ENCODE measurements at regions not wholly inside any gene's neighbourhood (a gene's known extent, or its start where the extent isn't known, plus 50 kb on each side); places are given as distances from the start of the nearest gene placed in this dataset.
A peak's percentile ranks its signal among the peaks of the same experiment; 100 is the strongest.

GRCh38 chr20:17859002-17859615, 109.5 kb downstream of the SNX5 start:
- Mint-ChIP-seq H3K4me1 (ENCODE audit: low read depth in 2 of 2) (peaks cover 35 to 42% of the 10 kb centered on the region in 2 donors), H3K36me3 (no peaks in the 10 kb centered on the region), H3K4me3 (no peak overlapping the region), H3K27ac (no peak overlapping the region), H3K9me3 (no peaks in the 10 kb centered on the region), H3K27me3 (peaks cover 20 to 22% of the 10 kb centered on the region in 2 donors)
- DNase-seq (ENCODE audit: low spot score) (no peak), ATAC-seq (peak; percentile 56 to 66)

- Mint-ChIP-seq H3K9me3 (no peaks in the 10 kb centered on the region), H3K27me3 (peaks cover 20 to 24% of the 10 kb centered on the region in 2 donors), H3K36me3 (no peaks in the 10 kb centered on the region), H3K27ac (no peak overlapping the region), H3K4me3 (no peak overlapping the region), H3K4me1 (ENCODE audit: low read depth in 2 of 2) (peaks cover 35 to 44% of the 10 kb centered on the region in 2 donors)
- DNase-seq (ENCODE audit: low spot score) (no peak), ATAC-seq (no peak)
These were observed 110.1 kb downstream of the SNX5 start for GRCh38 chr20:17858450-17859001.

DNA sequence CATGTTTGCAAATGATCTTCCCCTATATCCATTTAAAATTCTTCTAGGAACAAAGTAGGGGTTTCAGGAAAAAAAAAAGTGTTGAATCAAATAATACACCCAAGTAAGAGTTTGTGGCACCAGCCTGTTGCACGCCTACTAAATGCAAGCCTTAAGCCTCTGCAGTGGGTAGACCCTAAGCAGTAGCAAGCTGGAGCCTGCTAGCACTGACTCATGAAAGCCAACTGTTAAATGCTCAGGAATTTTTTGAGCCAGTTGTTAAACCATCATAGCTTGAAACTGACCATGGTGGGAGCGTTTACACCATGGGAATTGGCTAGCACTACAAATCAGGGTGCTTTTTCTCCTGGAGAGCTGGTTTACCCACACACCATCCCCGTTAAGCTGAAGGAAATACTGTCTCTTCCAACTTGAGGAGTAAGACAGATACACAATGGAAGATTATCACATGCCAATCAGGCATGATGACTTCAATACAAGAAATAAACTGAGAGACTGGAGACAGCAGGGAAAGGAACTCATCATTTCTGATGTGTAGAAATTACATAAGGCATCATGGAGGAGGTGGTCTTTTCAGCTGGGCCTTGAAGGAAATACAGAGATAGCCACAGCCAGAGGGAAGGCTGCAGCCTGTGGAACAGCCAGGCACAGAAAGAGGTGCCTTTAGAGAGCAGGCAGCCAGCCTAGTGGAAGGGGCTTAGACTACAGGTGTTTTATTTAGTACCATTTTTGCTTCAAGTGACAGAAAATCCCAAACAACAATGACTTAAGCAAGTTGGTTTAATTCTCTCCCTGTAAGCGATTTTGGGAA, 110.8 kb downstream of the SNX5 start:
- Mint-ChIP-seq H3K27me3 (peaks cover 20 to 24% of the 10 kb centered on the region in 2 donors), H3K36me3 (no peaks in the 10 kb centered on the region), H3K27ac (no peak overlapping the region), H3K9me3 (no peaks in the 10 kb centered on the region), H3K4me1 (ENCODE audit: low read depth in 2 of 2) (peaks cover 35 to 44% of the 10 kb centered on the region in 2 donors), H3K4me3 (no peak overlapping the region)
- DNase-seq (ENCODE audit: low spot score) (no peak), ATAC-seq (no peak)

- no peak overlapping the region for H3K4me3 Mint-ChIP-seq
- H3K4me1 Mint-ChIP-seq (ENCODE audit: low read depth in 2 of 2): peaks cover 35 to 41% of the 10 kb centered on the region in 2 donors
- no peaks in the 10 kb centered on the region for H3K36me3 Mint-ChIP-seq
- ATAC-seq: no peak
- H3K27me3 Mint-ChIP-seq: peaks cover 15 to 17% of the 10 kb centered on the region in 2 donors
- H3K27ac Mint-ChIP-seq: no peak overlapping the region
- DNase-seq (ENCODE audit: low spot score): no peak
- no peaks in the 10 kb centered on the region for H3K9me3 Mint-ChIP-seq
These were observed 111.6 kb downstream of the SNX5 start for GRCh38 chr20:17856837-17857605.

DNA sequence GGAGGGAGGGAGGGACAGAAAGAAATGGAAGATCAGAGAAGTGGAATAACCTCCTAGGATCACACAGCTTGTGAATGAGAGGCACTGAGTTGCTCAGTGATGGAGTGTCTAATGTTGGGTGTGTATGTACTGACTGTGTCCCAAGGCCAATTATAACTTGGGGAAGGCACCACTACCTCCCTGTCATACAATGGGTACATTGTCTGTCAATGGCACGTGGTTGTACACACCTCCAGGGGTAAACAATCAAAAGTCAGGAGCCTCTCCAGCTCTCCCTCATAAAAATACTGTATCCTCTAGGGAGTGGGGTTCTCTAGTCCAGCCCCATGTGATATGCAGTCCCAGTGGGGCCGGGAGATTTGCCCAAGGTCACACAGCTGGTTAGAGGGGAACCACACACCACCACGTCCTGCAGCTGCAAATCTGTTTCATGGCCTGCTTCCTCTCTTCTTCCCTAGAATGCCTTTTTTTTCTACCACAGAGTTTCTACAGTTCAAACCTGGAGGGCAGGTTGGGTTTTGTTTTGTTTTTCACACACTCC, 112.5 kb downstream of the SNX5 start:
- Mint-ChIP-seq H3K4me1 (ENCODE audit: low read depth in 2 of 2) (peaks cover 35 to 40% of the 10 kb centered on the region in 2 donors), H3K4me3 (no peak overlapping the region), H3K27me3 (peaks cover 10 to 13% of the 10 kb centered on the region in 2 donors), H3K27ac (peak overlapping the region in 1 of 2 donors; percentile 47), H3K9me3 (no peaks in the 10 kb centered on the region), H3K36me3 (no peaks in the 10 kb centered on the region)
- ATAC-seq (peak in 1 of 2 donors; percentile 11), DNase-seq (ENCODE audit: low spot score) (no peak)

GRCh38 chr20:17854307-17854903, 114.2 kb downstream of the SNX5 start:
- H3K9me3 Mint-ChIP-seq: no peaks in the 10 kb centered on the region
- H3K27me3 Mint-ChIP-seq: peaks cover 0 to 5% of the 10 kb centered on the region in 2 donors
- H3K36me3 Mint-ChIP-seq: no peaks in the 10 kb centered on the region
- peak overlapping the region in 1 of 2 donors; percentile 13 for H3K27ac Mint-ChIP-seq
- no peak for DNase-seq (ENCODE audit: low spot score)
- H3K4me3 Mint-ChIP-seq: no peak overlapping the region
- peaks cover 25 to 28% of the 10 kb centered on the region in 2 donors for H3K4me1 Mint-ChIP-seq (ENCODE audit: low read depth in 2 of 2)
- ATAC-seq: peak in 1 of 2 donors; percentile 18

- ATAC-seq (no peak), DNase-seq (ENCODE audit: low spot score) (no peak)
- Mint-ChIP-seq H3K27ac (no peak overlapping the region), H3K4me3 (no peak overlapping the region), H3K36me3 (no peaks in the 10 kb centered on the region), H3K27me3 (peaks cover 0 to 5% of the 10 kb centered on the region in 2 donors), H3K4me1 (ENCODE audit: low read depth in 2 of 2) (peaks cover 23 to 24% of the 10 kb centered on the region in 2 donors), H3K9me3 (no peaks in the 10 kb centered on the region)
These were observed 116.3 kb downstream of the SNX5 start for GRCh38 chr20:17852323-17852722.

GRCh38 chr20:17850684-17851026, 117.9 kb downstream of the SNX5 start:
- no peak for DNase-seq (ENCODE audit: low spot score)
- no peaks in the 10 kb centered on the region for H3K36me3 Mint-ChIP-seq
- no peak overlapping the region for H3K27ac Mint-ChIP-seq
- H3K9me3 Mint-ChIP-seq: no peaks in the 10 kb centered on the region
- H3K4me1 Mint-ChIP-seq (ENCODE audit: low read depth in 2 of 2): peaks cover 25% of the 10 kb centered on the region in 2 donors
- H3K4me3 Mint-ChIP-seq: no peak overlapping the region
- H3K27me3 Mint-ChIP-seq: peaks cover 0 to 5% of the 10 kb centered on the region in 2 donors
- ATAC-seq: no peak

DNA sequence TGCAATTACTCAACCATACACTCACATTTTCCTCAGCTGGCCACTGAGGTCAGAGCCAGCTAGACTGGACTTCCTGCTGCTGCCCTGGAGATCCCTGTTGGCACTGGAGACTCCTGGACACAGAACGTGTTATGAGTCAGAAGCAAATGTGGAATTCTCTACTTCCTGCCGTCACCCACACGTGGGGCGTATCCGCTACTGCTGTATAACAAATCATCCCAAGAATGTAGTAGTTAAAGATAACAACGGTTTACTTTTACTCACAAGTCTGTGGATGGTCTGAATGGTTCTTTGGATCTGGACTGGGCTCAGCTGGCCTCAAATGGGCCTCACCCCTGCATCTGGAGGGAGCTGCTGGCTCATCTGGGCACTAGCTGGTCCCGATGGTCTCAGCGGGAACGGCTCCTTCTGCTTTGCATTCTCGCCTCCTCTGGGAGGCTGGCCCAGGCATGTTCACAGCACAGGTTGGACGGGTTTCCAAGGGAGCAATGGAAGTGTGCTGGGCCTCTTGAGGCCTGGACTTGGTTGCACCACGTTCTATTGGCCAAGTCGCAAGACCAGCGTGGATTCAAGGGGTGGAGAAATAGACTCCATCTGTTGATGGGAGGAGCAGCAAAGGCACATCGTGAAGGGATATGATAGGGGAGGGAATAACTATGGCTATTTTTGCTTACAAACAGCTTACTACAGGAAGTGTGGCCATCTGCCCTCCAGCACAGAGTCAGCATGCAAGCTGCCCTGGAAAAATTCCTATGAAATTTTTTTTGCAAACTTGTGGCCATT, 118.5 kb downstream of the SNX5 start:
- H3K27ac Mint-ChIP-seq: no peak overlapping the region
- H3K4me3 Mint-ChIP-seq: no peak overlapping the region
- H3K9me3 Mint-ChIP-seq: no peaks in the 10 kb centered on the region
- H3K4me1 Mint-ChIP-seq (ENCODE audit: low read depth in 2 of 2): peaks cover 25 to 27% of the 10 kb centered on the region in 2 donors
- ATAC-seq (no peak), DNase-seq (ENCODE audit: low spot score) (no peak)
- H3K27me3 Mint-ChIP-seq: peaks cover 0 to 5% of the 10 kb centered on the region in 2 donors
- H3K36me3 Mint-ChIP-seq: no peaks in the 10 kb centered on the region

GRCh38 chr20:17849138-17849900, 119.3 kb downstream of the SNX5 start:
- ATAC-seq: no peak

GRCh38 chr20:17848249-17849048, 120.1 kb downstream of the SNX5 start:
- ATAC-seq: no peak
- DNase-seq (ENCODE audit: low spot score): no peak
- Mint-ChIP-seq H3K27ac (no peak overlapping the region), H3K36me3 (no peaks in the 10 kb centered on the region), H3K9me3 (no peaks in the 10 kb centered on the region), H3K27me3 (no peaks in the 10 kb centered on the region), H3K4me3 (no peak overlapping the region), H3K4me1 (ENCODE audit: low read depth in 2 of 2) (peaks cover 36 to 43% of the 10 kb centered on the region in 2 donors)

More at GRCh38 chr20:17849138-17849900, 119.3 kb downstream of the SNX5 start:
- no peaks in the 10 kb centered on the region for H3K9me3 Mint-ChIP-seq
- H3K4me3 Mint-ChIP-seq: no peak overlapping the region
- DNase-seq (ENCODE audit: low spot score): no peak
- H3K4me1 Mint-ChIP-seq (ENCODE audit: low read depth in 2 of 2): peaks cover 33 to 34% of the 10 kb centered on the region in 2 donors
- H3K27me3 Mint-ChIP-seq: peaks cover 0 to 5% of the 10 kb centered on the region in 2 donors
- H3K27ac Mint-ChIP-seq: no peak overlapping the region
- H3K36me3 Mint-ChIP-seq: no peaks in the 10 kb centered on the region
